ENCODE measurements at regions not wholly inside any gene's neighbourhood (a gene's known extent, or its start where the extent isn't known, plus 50 kb on each side); places are given as distances from the start of the nearest gene placed in this dataset.
"Not testable (repeated sequence)": the region's sequence is repeated elsewhere in the genome, so short reads cannot be mapped to it uniquely, and the experiment has no call there.

DNA sequence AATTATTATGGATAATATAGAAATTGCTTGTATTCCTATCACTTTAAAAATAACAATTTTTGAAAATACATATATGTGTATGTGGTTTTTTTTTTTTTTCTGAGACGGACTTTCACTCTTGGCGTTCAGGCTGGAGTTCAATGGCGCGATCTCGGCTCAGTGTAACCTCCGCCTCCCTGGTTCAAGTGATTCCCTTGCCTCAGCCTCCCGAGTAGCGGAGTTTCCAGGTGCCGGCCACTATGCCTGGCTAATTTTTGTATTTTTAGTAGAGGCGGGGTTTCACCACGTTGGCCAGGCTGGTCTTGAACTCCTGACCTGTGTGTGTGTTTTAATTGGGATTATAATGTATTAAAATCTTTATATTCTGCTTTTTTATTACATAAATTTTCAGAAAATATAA is 97.9 kb upstream of the NUDT6 start:
- no peak overlapping the region for H3K27ac ChIP-seq (ENCODE audit: low read depth in 2 of 2, low read length in 1 of 2)
- WGBS, 2 donors = 93 to 99% methylated on average over 11 of the region's 11 CpGs
- H3K36me3 ChIP-seq (ENCODE audit: control insufficient read depth in 2 of 2, insufficient read depth in 2 of 2, low read length in 1 of 2) = no peaks in the 10 kb centered on the region
- H3K27me3 ChIP-seq (ENCODE audit: control insufficient read depth in 1 of 2, insufficient read depth in 2 of 2, low read length in 2 of 2) = no peaks in the 10 kb centered on the region
- H3K4me3 ChIP-seq (ENCODE audit: low read depth in 1 of 2, low read length in 2 of 2) = no peak overlapping the region
- H3K9me3 ChIP-seq (ENCODE audit: control insufficient read depth in 2 of 2, insufficient read depth in 1 of 2, low read depth in 1 of 2, low read length in 1 of 2) = no peaks in the 10 kb centered on the region
- no peaks in the 10 kb centered on the region for H3K4me1 ChIP-seq (ENCODE audit: control insufficient read depth in 2 of 2, insufficient read depth in 2 of 2, low read length in 1 of 2)

DNA sequence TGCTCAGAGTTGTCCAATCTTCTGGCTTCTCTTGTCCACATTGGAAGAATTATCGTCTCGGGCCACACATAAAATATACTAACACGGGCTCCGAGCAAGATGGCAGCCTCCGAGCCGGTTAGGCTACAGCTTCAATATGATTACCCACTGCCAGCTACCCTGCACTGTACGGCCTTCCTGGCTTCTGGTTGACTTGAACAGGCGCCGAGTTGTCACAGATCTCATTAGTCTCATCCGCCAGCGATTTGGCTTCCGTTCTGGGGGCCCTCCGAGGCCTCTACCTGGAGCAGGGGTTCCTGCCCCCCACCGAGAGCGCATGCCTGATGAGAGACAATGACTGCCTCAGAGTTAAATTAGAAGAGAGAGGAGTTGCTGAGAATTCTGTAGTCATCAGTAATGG is 101.2 kb upstream of the NUDT6 start:
- no peak overlapping the region for H3K4me3 ChIP-seq (ENCODE audit: low read depth in 1 of 2, low read length in 2 of 2)
- no peaks in the 10 kb centered on the region for H3K9me3 ChIP-seq (ENCODE audit: control insufficient read depth in 2 of 2, insufficient read depth in 1 of 2, low read depth in 1 of 2, low read length in 1 of 2)
- no peaks in the 10 kb centered on the region for H3K36me3 ChIP-seq (ENCODE audit: control insufficient read depth in 2 of 2, insufficient read depth in 2 of 2, low read length in 1 of 2)
- 97 to 99% methylated on average over 15 of the region's 15 CpGs for WGBS, 2 donors
- no peaks in the 10 kb centered on the region for H3K4me1 ChIP-seq (ENCODE audit: control insufficient read depth in 2 of 2, insufficient read depth in 2 of 2, low read length in 1 of 2)
- H3K27me3 ChIP-seq (ENCODE audit: control insufficient read depth in 1 of 2, insufficient read depth in 2 of 2, low read length in 2 of 2) = no peaks in the 10 kb centered on the region
- H3K27ac ChIP-seq (ENCODE audit: low read depth in 2 of 2, low read length in 1 of 2) = no peak overlapping the region

DNA sequence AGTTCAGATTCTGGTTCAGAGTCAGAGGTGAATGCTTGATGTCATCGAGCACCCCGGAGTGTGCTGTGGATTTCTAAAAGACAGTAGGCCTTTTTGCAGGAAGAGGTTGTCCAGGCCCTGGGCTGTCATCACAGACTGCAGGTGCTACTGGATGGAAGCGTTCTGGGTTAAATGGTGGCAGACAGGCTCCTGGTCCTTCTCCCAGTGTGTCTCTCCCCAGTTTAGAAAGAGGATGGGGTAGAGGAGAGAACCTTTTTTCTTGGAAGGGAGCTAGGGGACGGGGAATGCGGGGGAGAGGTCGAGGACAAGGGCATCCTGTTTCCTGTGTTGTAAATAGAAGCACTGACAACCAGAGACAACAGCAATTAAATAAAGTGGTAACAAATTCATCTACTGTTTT is 102.3 kb upstream of the NUDT6 start:
- H3K4me3 ChIP-seq (ENCODE audit: low read depth in 1 of 2, low read length in 2 of 2) = no peak overlapping the region
- 66 to 72% methylated on average over 6 of the region's 6 CpGs for WGBS, 2 donors

DNA sequence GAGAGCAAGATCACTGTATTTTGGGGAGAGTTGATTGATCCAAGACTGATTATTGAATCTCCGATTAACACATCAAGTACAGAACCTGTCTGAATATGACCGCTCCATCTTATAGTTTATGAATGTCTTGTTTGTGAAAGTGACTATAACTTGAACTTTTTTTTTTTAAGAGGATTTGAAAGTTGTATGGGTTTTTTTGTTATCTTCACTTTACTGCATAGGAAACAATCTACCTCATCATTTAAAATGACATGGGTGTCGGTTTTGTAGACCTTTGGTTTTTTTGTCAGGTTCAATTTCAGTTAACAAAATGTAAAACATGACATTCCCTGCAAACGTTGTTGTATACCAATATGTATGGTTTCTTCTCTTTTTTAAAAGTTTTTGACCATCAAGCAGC is 103.0 kb upstream of the NUDT6 start:
- Histone ChIP-seq H3K36me3 (ENCODE audit: control insufficient read depth in 2 of 2, insufficient read depth in 2 of 2, low read length in 1 of 2) (no peaks in the 10 kb centered on the region), H3K9me3 (ENCODE audit: control insufficient read depth in 2 of 2, insufficient read depth in 1 of 2, low read depth in 1 of 2, low read length in 1 of 2) (no peaks in the 10 kb centered on the region)
- 85 to 89% methylated on average over 4 of the region's 4 CpGs for WGBS, 2 donors

More for the DNA sequence above, 102.3 kb upstream of the NUDT6 start:
- Histone ChIP-seq H3K9me3 (ENCODE audit: control insufficient read depth in 2 of 2, insufficient read depth in 1 of 2, low read depth in 1 of 2, low read length in 1 of 2) (no peaks in the 10 kb centered on the region), H3K4me1 (ENCODE audit: control insufficient read depth in 2 of 2, insufficient read depth in 2 of 2, low read length in 1 of 2) (no peaks in the 10 kb centered on the region), H3K27me3 (ENCODE audit: control insufficient read depth in 1 of 2, insufficient read depth in 2 of 2, low read length in 2 of 2) (no peaks in the 10 kb centered on the region), H3K36me3 (ENCODE audit: control insufficient read depth in 2 of 2, insufficient read depth in 2 of 2, low read length in 1 of 2) (no peaks in the 10 kb centered on the region), H3K27ac (ENCODE audit: low read depth in 2 of 2, low read length in 1 of 2) (no peak overlapping the region)

DNA sequence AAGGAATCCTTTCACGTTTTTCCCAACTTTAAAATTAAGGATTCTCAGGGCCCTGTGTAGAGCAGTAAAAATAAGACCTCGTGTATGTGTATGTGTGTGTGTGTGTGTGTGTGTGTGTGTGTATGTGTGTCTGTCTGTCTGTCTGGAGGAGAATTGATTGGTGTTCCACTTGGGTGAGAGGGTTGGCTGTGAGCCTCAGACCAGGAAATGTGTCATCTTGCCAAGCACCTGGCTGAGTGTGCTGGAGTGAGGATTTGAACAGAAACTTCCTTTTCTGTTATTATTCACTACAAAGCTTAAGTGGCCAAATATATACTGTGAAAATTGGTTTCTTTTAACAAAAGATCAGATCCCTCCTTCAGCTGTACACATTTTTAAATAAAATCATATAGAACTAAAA is 103.6 kb upstream of the NUDT6 start:
- not testable (repeated sequence) for H3K4me3 ChIP-seq (ENCODE audit: low read depth in 1 of 2, low read length in 2 of 2); H3K27me3 ChIP-seq (ENCODE audit: control insufficient read depth in 1 of 2, insufficient read depth in 2 of 2, low read length in 2 of 2); H3K36me3 ChIP-seq (ENCODE audit: control insufficient read depth in 2 of 2, insufficient read depth in 2 of 2, low read length in 1 of 2); H3K9me3 ChIP-seq (ENCODE audit: control insufficient read depth in 2 of 2, insufficient read depth in 1 of 2, low read depth in 1 of 2, low read length in 1 of 2); H3K27ac ChIP-seq (ENCODE audit: low read depth in 2 of 2, low read length in 1 of 2); H3K4me1 ChIP-seq (ENCODE audit: control insufficient read depth in 2 of 2, insufficient read depth in 2 of 2, low read length in 1 of 2)
- 42% methylated on average over 2 of the region's 2 CpGs for WGBS, 2 donors

More for the DNA sequence above, 103.0 kb upstream of the NUDT6 start:
- no peak overlapping the region for H3K27ac ChIP-seq (ENCODE audit: low read depth in 2 of 2, low read length in 1 of 2)
- no peaks in the 10 kb centered on the region for H3K4me1 ChIP-seq (ENCODE audit: control insufficient read depth in 2 of 2, insufficient read depth in 2 of 2, low read length in 1 of 2)
- H3K27me3 ChIP-seq (ENCODE audit: control insufficient read depth in 1 of 2, insufficient read depth in 2 of 2, low read length in 2 of 2) = no peaks in the 10 kb centered on the region
- H3K4me3 ChIP-seq (ENCODE audit: low read depth in 1 of 2, low read length in 2 of 2) = no peak overlapping the region

DNA sequence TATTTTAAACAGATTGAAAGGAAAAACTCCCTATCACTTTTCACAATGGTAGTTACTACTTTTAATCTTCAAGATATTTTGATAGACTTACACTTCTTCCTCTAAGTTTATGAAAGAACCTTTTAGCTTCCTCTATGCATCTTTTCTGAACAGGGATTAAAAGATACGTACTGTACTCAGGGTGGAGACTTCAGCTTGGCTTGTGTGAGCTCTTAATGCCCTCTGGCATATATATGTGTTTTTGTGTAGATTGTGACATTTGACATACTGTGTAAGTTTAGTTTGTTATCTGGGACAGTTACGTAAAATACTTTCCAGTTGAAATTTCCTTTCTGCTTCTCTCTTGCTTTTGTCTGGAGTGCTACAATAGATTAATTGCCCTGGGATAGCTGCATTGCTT is 109.3 kb upstream of the NUDT6 start:
- Histone ChIP-seq H3K4me1 (ENCODE audit: control insufficient read depth in 2 of 2, insufficient read depth in 2 of 2, low read length in 1 of 2) (no peaks in the 10 kb centered on the region), H3K27ac (ENCODE audit: low read depth in 2 of 2, low read length in 1 of 2) (no peak overlapping the region), H3K27me3 (ENCODE audit: control insufficient read depth in 1 of 2, insufficient read depth in 2 of 2, low read length in 2 of 2) (no peaks in the 10 kb centered on the region), H3K36me3 (ENCODE audit: control insufficient read depth in 2 of 2, insufficient read depth in 2 of 2, low read length in 1 of 2) (no peaks in the 10 kb centered on the region), H3K4me3 (ENCODE audit: low read depth in 1 of 2, low read length in 2 of 2) (no peak overlapping the region), H3K9me3 (ENCODE audit: control insufficient read depth in 2 of 2, insufficient read depth in 1 of 2, low read depth in 1 of 2, low read length in 1 of 2) (no peaks in the 10 kb centered on the region)
- 60 to 64% methylated on average over 2 of the region's 2 CpGs for WGBS, 2 donors

DNA sequence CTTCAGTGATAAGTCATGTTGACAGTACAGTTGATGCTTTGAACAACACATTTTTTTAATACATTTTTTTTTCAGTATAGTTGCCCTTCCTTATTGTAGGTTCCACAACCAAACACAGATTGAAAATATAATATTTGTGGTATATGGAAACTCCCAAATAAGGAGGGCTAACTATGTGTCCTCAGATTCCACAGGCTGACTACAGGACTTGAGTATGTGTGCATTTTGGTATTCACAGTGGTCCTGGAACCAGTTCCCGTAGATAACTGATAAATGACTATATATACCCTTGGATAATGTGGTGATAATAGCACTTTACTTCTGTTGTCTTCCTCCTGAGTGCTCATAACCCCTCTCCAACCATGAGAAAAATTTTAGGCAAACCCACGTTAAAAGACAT is 111.6 kb upstream of the NUDT6 start:
- no peak overlapping the region for H3K4me3 ChIP-seq (ENCODE audit: low read depth in 1 of 2, low read length in 2 of 2)
- no peaks in the 10 kb centered on the region for H3K4me1 ChIP-seq (ENCODE audit: control insufficient read depth in 2 of 2, insufficient read depth in 2 of 2, low read length in 1 of 2)
- H3K27me3 ChIP-seq (ENCODE audit: control insufficient read depth in 1 of 2, insufficient read depth in 2 of 2, low read length in 2 of 2) = no peaks in the 10 kb centered on the region
- H3K36me3 ChIP-seq (ENCODE audit: control insufficient read depth in 2 of 2, insufficient read depth in 2 of 2, low read length in 1 of 2) = no peaks in the 10 kb centered on the region
- no peak overlapping the region for H3K27ac ChIP-seq (ENCODE audit: low read depth in 2 of 2, low read length in 1 of 2)
- no peaks in the 10 kb centered on the region for H3K9me3 ChIP-seq (ENCODE audit: control insufficient read depth in 2 of 2, insufficient read depth in 1 of 2, low read depth in 1 of 2, low read length in 1 of 2)
- WGBS, 2 donors = 90 to 97% methylated on average over 2 of the region's 2 CpGs

DNA sequence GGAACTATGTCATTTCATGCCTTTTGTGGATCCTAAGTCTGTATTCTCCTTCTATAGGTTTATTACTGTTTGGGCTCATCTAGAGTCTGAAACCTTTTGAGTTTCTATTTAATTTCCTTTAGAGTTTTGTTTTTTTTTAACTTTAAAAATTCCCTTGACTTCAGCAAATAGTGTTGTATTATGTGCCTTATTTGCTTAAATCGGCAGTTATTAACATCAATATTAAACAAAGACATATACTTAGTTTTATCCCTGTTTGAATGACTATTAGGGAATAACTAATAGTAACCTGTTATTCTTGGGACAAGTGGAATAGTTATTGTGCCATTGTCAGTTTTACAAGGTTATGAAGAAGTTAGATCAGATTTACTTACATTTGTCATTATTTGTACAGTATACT is 112.8 kb upstream of the NUDT6 start:
- Histone ChIP-seq H3K4me1 (ENCODE audit: control insufficient read depth in 2 of 2, insufficient read depth in 2 of 2, low read length in 1 of 2) (no peaks in the 10 kb centered on the region), H3K27me3 (ENCODE audit: control insufficient read depth in 1 of 2, insufficient read depth in 2 of 2, low read length in 2 of 2) (no peaks in the 10 kb centered on the region), H3K27ac (ENCODE audit: low read depth in 2 of 2, low read length in 1 of 2) (no peak overlapping the region), H3K4me3 (ENCODE audit: low read depth in 1 of 2, low read length in 2 of 2) (no peak overlapping the region), H3K36me3 (ENCODE audit: control insufficient read depth in 2 of 2, insufficient read depth in 2 of 2, low read length in 1 of 2) (no peaks in the 10 kb centered on the region), H3K9me3 (ENCODE audit: control insufficient read depth in 2 of 2, insufficient read depth in 1 of 2, low read depth in 1 of 2, low read length in 1 of 2) (no peaks in the 10 kb centered on the region)
- WGBS, 2 donors = 94 to 98% methylated on average over 1 of the region's 1 CpG

DNA sequence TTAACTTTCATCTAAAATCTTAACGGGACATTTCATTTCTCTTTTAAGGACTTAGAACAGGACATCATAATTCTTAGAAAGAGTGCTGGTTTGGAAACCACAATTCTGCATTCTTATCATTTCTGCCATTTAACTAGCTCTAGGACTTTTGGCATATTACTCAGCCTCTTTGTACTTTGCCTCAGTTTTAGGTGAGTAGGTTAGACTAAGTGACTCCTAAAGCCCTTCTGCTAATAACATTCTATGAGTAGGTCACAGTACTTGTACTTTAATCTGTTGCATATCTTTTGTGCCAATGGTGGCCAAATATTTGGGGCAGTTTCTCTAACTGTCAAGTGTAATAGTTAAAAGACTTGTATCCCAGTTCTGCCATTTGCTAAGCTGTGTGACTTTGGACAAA is 115.4 kb upstream of the NUDT6 start:
- Histone ChIP-seq H3K4me3 (ENCODE audit: low read depth in 1 of 2, low read length in 2 of 2) (no peak overlapping the region), H3K27me3 (ENCODE audit: control insufficient read depth in 1 of 2, insufficient read depth in 2 of 2, low read length in 2 of 2) (no peaks in the 10 kb centered on the region), H3K4me1 (ENCODE audit: control insufficient read depth in 2 of 2, insufficient read depth in 2 of 2, low read length in 1 of 2) (no peaks in the 10 kb centered on the region), H3K36me3 (ENCODE audit: control insufficient read depth in 2 of 2, insufficient read depth in 2 of 2, low read length in 1 of 2) (no peaks in the 10 kb centered on the region), H3K9me3 (ENCODE audit: control insufficient read depth in 2 of 2, insufficient read depth in 1 of 2, low read depth in 1 of 2, low read length in 1 of 2) (no peaks in the 10 kb centered on the region), H3K27ac (ENCODE audit: low read depth in 2 of 2, low read length in 1 of 2) (no peak overlapping the region)
- WGBS, 2 donors = 67 to 74% methylated on average over 1 of the region's 1 CpG

DNA sequence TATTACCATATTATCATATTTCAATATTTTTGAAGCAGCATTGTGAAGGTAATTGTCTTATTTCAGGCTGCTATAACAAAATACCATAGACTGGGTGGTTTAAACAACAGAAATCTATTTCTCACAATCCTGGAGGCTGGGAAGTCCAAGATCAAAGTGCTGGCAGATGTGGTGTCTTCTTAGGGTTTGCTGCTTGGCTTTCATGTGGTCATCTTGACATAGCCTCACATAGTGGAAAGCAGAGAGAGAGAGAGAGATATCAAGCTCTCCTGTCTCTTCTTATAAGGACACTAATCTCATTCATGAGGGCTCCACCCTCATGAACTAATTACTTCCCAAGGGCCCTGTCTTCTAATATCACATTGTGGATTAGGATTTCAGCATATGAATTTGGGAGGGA is 119.7 kb upstream of the NUDT6 start:
- no peaks in the 10 kb centered on the region for H3K27me3 ChIP-seq (ENCODE audit: control insufficient read depth in 1 of 2, insufficient read depth in 2 of 2, low read length in 2 of 2)
- no peaks in the 10 kb centered on the region for H3K9me3 ChIP-seq (ENCODE audit: control insufficient read depth in 2 of 2, insufficient read depth in 1 of 2, low read depth in 1 of 2, low read length in 1 of 2)
- H3K36me3 ChIP-seq (ENCODE audit: control insufficient read depth in 2 of 2, insufficient read depth in 2 of 2, low read length in 1 of 2) = no peaks in the 10 kb centered on the region
- H3K4me1 ChIP-seq (ENCODE audit: control insufficient read depth in 2 of 2, insufficient read depth in 2 of 2, low read length in 1 of 2) = no peaks in the 10 kb centered on the region
- no peak overlapping the region for H3K27ac ChIP-seq (ENCODE audit: low read depth in 2 of 2, low read length in 1 of 2)
- no peak overlapping the region for H3K4me3 ChIP-seq (ENCODE audit: low read depth in 1 of 2, low read length in 2 of 2)
